ENCODE measurements at regions not wholly inside any gene's neighbourhood (a gene's known extent, or its start where the extent isn't known, plus 50 kb on each side); places are given as distances from the start of the nearest gene placed in this dataset.

- no peak for TF ChIP-seq UBTF (IDR thresholded peaks at IDR 0.05; ENCODE audit: borderline replicate concordance in 1 of 2, low read depth in 2 of 2, low read length in 2 of 2)
- no peak for TF ChIP-seq EP400 (IDR thresholded peaks at IDR 0.05)
- no peak for TF ChIP-seq ZNF699 (CRISPR knock-in tag; IDR thresholded peaks at IDR 0.05; ENCODE audit: insufficient replicate concordance)
- no peak for TF ChIP-seq NR2F6 (CRISPR knock-in tag; IDR thresholded peaks at IDR 0.05)
These were observed 67.6 kb upstream of the ZNF536 start (continued) for GRCh38 chr19:30304540-30304939.

GRCh38 chr19:30305346-30306060 is 66.7 kb upstream of the ZNF536 start:
- ChIA-PET CTCF (ENCODE audit: low intra/inter-chr PET ratio) (no interaction called here), POLR2A (interaction anchor here (0.7 to 0.9 kb wide), 3 partner anchors 9 to 227 kb away, joined by 3 read pairs; no protein-coding TSS in a partner anchor)
- Histone ChIP-seq H3K27me3 (ENCODE audit: control insufficient read depth in 2 of 2, insufficient read depth in 2 of 2, low read length in 2 of 2) (peaks cover 6 to 26% of the 10 kb centered on the region in 2 experiments; a peak in 3 of 5 replicates), H3K4me1 (replicated peaks in 1 of 2; ENCODE audit: control insufficient read depth in 2 of 2, insufficient read depth in 2 of 2, low read length in 2 of 2) (no peaks in the 10 kb centered on the region), H3K4me3 (no peak overlapping the region), H3K27ac (ENCODE audit: extremely low read depth, low read depth, low read length) (no peak overlapping the region), H3K9me3 (replicated peaks; ENCODE audit: control insufficient read depth, insufficient read depth, low read depth, low read length) (no peaks in the 10 kb centered on the region), H3K4me2 (ENCODE audit: insufficient read depth, low read length) (no peak overlapping the region), H3K36me3 (ENCODE audit: control insufficient read depth, insufficient read depth, low read length) (no peaks in the 10 kb centered on the region), H4K20me1 (replicated peaks; ENCODE audit: control insufficient read depth, insufficient read depth, low read length) (no peaks in the 10 kb centered on the region; the same call in 1 of the 2 replicates), H2AFZ (ENCODE audit: low read depth, low read length) (no peak overlapping the region), H3K79me2 (ENCODE audit: control insufficient read depth, insufficient read depth, low read length) (no peaks in the 10 kb centered on the region), H3K9me1 (ENCODE audit: control insufficient read depth, insufficient read depth, low read length) (no peaks in the 10 kb centered on the region), H3K9ac (ENCODE audit: insufficient read depth in 1 of 2, low read depth in 2 of 2, low read length in 2 of 2) (no peak overlapping the region; a peak in 1 of 4 replicates)
- intact Hi-C loops (cut with micrococcal nuclease) (no loop called here), in situ Hi-C loops (cut with MboI) (no loop called here)
- 1% methylated on average over 9 of the region's 9 CpGs for WGBS (ENCODE audit: insufficient coverage, low coverage, missing lambda C conversion rate)
- DNase-seq (ENCODE audit: extremely low read depth in 1 of 4, low spot score in 3 of 4): no peak
- FAIRE-seq: no peak
- no TSS peak for BruUV-seq (replicated peaks)
- no peak for TF ChIP-seq HMG20A (CRISPR knock-in tag; conservative IDR thresholded peaks at IDR 0.05)
- no peak for TF ChIP-seq ATF7 (IDR thresholded peaks at IDR 0.05)
- no peak for TF ChIP-seq COPS2 (conservative IDR thresholded peaks at IDR 0.05)
- no peak for TF ChIP-seq ZNF146 (CRISPR knock-in tag; IDR thresholded peaks at IDR 0.05; ENCODE audit: unreplicated experiment)
- no peak for ATAC-seq

Measured in K562 (cell line).